Lower leg skin (tissue), 3 donors: ENCODE measurements at regions not wholly inside any gene's neighbourhood (a gene's known extent, or its start where the extent isn't known, plus 50 kb on each side); places are given as distances from the start of the nearest gene placed in this dataset.

Source experiments
- POLR2A ChIP-seq, 2 donors: fragments of 450-650 bp; IDR thresholded peaks; one replicate each; pipeline ENCODE4 v1.6.1; 2016 to 2017; ENCODE audit warnings: antibody characterized with exemption in 2 of 2, mild to moderate bottlenecking in 1 of 2, moderate library complexity in 1 of 2
- TF ChIP-seq, protein P1 (sequence below), 3 donors: fragments of 450-650 bp; IDR thresholded peaks; one replicate each; pipeline ENCODE4 v1.5.1; 2016; ENCODE audit warnings: antibody characterized with exemption in 3 of 3, mild to moderate bottlenecking in 3 of 3, moderate library complexity in 2 of 3

DNA sequence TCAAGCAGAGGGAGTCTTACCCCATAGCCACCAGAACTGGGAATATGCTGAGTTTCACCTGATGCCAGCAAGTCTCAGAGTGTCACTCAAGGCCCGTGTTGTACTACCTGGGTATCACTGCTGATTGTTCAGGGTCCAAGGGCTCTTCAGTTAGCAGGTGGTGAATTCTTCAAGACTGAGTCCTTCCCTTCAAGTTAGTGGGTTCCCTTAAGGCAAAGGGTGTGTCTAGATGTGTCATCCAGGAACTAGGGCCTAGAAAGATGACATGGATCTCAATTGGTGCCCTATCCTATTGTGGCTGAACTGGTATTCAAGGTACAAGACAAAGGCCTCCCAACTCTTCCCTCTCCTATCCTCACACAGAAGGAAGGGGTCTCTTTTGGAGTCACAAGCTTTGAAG, 159.9 kb upstream of the DIPK2B start:
- TF ChIP-seq, protein P1, sequence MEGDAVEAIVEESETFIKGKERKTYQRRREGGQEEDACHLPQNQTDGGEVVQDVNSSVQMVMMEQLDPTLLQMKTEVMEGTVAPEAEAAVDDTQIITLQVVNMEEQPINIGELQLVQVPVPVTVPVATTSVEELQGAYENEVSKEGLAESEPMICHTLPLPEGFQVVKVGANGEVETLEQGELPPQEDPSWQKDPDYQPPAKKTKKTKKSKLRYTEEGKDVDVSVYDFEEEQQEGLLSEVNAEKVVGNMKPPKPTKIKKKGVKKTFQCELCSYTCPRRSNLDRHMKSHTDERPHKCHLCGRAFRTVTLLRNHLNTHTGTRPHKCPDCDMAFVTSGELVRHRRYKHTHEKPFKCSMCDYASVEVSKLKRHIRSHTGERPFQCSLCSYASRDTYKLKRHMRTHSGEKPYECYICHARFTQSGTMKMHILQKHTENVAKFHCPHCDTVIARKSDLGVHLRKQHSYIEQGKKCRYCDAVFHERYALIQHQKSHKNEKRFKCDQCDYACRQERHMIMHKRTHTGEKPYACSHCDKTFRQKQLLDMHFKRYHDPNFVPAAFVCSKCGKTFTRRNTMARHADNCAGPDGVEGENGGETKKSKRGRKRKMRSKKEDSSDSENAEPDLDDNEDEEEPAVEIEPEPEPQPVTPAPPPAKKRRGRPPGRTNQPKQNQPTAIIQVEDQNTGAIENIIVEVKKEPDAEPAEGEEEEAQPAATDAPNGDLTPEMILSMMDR (IDR thresholded peaks at IDR 0.05) = no peak
- no peak for TF ChIP-seq POLR2A (IDR thresholded peaks at IDR 0.05)
